HUES6 (cell line): ENCODE measurements at regions not wholly inside any gene's neighbourhood (a gene's known extent, or its start where the extent isn't known, plus 50 kb on each side); places are given as distances from the start of the nearest gene placed in this dataset.

Source experiments
- H3K27ac ChIP-seq: 2 replicates; pipeline ENCODE4 v1.7.0; 2013; ENCODE audit warnings: low read depth, mild to moderate bottlenecking, low read length, inconsistent platforms
- H3K27me3 ChIP-seq: 2 replicates; pipeline ENCODE4 v1.6.1; 2013; ENCODE audit warnings: low read length; ENCODE audit not compliant: control insufficient read depth, insufficient read depth
- H3K36me3 ChIP-seq: 2 replicates; pipeline ENCODE4 v1.6.1; 2013; ENCODE audit warnings: low read length; ENCODE audit not compliant: control insufficient read depth, insufficient read depth
- H3K4me1 ChIP-seq: 2 replicates; pipeline ENCODE4 v1.6.1; 2013; ENCODE audit warnings: low read length; ENCODE audit not compliant: control insufficient read depth, insufficient read depth
- H3K4me3 ChIP-seq: 2 replicates; pipeline ENCODE4 v1.5.1; 2013; ENCODE audit warnings: low read depth, low read length
- H3K9ac ChIP-seq: one replicate; pipeline ENCODE4 v1.6.1; 2013; ENCODE audit warnings: mild to moderate bottlenecking, low read length
- H3K9me3 ChIP-seq: 2 replicates; pipeline ENCODE4 v1.6.1; 2013; ENCODE audit warnings: low read depth, low read length; ENCODE audit not compliant: control insufficient read depth, insufficient read depth

DNA sequence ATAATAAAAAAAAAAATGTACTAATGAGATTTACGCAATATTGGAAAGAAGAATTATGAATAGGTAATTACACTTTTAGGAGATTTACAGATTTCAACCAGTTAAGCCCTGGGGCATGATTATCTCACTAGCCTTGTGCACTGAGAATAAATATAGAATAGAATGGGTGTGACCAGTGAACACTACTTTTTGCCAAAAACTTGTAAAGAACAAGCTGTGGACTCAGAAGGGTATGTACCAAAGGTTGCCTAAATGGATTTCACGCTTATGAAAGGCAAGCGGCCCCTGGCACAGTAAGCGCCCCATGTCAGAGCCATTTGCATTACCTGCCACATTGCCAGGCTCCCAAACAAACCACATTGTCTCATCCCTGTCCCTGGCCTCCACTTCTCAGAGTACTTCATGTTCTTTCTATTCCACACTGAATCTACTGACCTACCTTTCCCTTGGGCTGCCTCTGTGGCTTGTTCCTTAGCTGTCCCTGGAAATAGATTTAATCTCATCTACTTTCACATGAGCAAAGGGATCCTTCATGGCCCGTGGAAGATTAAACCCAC lies 170.6 kb upstream of the DIO2 start:
- Histone ChIP-seq H3K36me3 (no peaks in the 10 kb centered on the region), H3K9me3 (no peaks in the 10 kb centered on the region), H3K27ac (no peak overlapping the region), H3K4me1 (no peaks in the 10 kb centered on the region), H3K4me3 (no peak overlapping the region), H3K9ac (no peak overlapping the region), H3K27me3 (no peaks in the 10 kb centered on the region)

DNA sequence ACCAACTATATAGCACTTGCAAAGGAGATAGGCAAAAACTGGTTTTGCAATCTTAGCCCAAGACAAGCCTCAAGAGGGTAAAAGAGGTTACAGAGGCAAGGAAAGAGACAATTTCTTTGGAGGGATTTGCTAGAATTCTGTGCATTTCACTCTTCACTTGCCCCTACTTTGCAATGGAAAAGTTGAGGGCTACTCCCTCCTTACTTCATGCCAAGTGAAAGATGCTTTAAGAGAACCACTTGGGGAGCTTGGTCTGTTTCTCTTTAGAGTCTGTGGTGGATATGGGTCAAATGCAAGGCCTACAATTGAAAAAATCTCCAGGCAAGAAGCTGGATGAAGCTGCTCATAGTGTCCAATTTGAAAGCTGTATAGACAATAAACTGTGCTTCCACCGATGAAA lies 167.7 kb upstream of the DIO2 start:
- no peak overlapping the region for H3K4me3 ChIP-seq
- no peaks in the 10 kb centered on the region for H3K27me3 ChIP-seq
- no peaks in the 10 kb centered on the region for H3K4me1 ChIP-seq
- no peak overlapping the region for H3K27ac ChIP-seq
- no peaks in the 10 kb centered on the region for H3K36me3 ChIP-seq
- no peaks in the 10 kb centered on the region for H3K9me3 ChIP-seq
- no peak overlapping the region for H3K9ac ChIP-seq

- H3K4me1 ChIP-seq: no peaks in the 10 kb centered on the region
- H3K27me3 ChIP-seq: no peaks in the 10 kb centered on the region
- H3K4me3 ChIP-seq: no peak overlapping the region
- no peak overlapping the region for H3K9ac ChIP-seq
- no peak overlapping the region for H3K27ac ChIP-seq
- no peaks in the 10 kb centered on the region for H3K36me3 ChIP-seq
- no peaks in the 10 kb centered on the region for H3K9me3 ChIP-seq
Measured at GRCh38 chr14:80378084-80378690, 166.9 kb upstream of the DIO2 start.

DNA sequence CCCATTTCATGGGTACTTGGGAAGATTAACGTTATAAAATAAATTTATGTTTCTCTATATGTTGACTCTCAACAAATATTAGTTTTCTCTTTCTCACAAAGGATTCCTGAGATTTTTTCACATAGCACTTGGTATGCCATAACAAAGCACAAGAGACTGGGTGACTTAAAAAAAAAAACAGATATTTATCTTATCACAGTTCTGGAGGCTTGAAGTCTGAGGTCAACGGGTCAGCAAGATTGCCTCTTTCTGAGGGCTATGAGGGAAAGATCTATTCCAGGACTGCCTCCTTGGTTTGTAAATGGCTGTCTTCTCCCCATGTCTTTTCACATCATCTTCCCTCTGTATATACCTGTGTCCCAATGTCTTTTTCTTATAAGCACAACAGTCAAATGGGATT lies 153.5 kb upstream of the DIO2 start:
- Histone ChIP-seq H3K9me3 (no peaks in the 10 kb centered on the region), H3K4me3 (no peak overlapping the region), H3K36me3 (no peaks in the 10 kb centered on the region), H3K9ac (no peak overlapping the region), H3K27me3 (no peaks in the 10 kb centered on the region), H3K4me1 (no peaks in the 10 kb centered on the region), H3K27ac (no peak overlapping the region)

- no peaks in the 10 kb centered on the region for H3K4me1 ChIP-seq
- H3K9ac ChIP-seq: no peak overlapping the region
- no peaks in the 10 kb centered on the region for H3K36me3 ChIP-seq
- no peaks in the 10 kb centered on the region for H3K9me3 ChIP-seq
- no peak overlapping the region for H3K27ac ChIP-seq
- no peak overlapping the region for H3K4me3 ChIP-seq
- H3K27me3 ChIP-seq: no peaks in the 10 kb centered on the region
Measured at GRCh38 chr14:80364274-80364673, 153.0 kb upstream of the DIO2 start.

DNA sequence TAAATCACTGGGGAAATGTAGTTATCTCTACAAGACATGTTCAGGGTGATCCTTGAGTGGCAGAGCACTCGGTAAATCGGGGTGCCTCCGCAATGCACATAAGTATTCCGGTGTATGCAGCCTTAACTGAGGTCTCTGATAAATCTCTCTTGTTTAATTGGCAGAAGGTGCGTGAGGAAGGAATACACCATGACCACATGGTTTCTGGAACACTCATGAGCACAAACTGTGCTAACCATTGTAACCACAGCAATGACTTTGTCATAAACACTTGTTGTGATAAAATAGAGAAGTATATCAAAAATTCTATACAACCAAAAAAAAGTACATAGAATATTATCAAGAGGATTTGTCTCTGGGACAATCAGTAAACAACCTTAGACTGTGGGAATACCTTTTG lies 146.8 kb upstream of the DIO2 start:
- no peak overlapping the region for H3K27ac ChIP-seq
- no peaks in the 10 kb centered on the region for H3K9me3 ChIP-seq
- no peak overlapping the region for H3K4me3 ChIP-seq
- H3K9ac ChIP-seq: no peak overlapping the region
- H3K4me1 ChIP-seq: no peaks in the 10 kb centered on the region
- no peaks in the 10 kb centered on the region for H3K27me3 ChIP-seq
- H3K36me3 ChIP-seq: no peaks in the 10 kb centered on the region

DNA sequence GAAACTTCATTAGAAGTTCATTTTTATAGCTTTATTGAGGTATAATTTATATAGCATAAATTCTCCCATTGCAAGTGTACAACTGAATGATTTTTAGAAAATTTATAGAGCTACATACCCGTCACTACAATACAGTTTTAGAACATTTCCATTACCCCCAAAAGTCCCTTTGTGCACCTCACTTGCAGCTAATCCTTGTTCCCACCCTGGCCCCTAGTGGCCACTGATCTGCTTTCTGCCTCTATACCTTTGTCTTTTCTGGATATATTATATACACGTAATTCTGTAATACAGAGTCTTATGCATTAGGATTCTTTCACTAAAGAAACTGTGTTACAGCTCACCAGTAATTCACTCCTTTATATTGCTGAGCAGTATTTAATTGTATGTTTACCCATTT lies 145.1 kb upstream of the DIO2 start:
- Histone ChIP-seq H3K4me1 (no peaks in the 10 kb centered on the region), H3K27me3 (no peaks in the 10 kb centered on the region), H3K4me3 (no peak overlapping the region), H3K9ac (no peak overlapping the region), H3K9me3 (no peaks in the 10 kb centered on the region), H3K36me3 (no peaks in the 10 kb centered on the region), H3K27ac (no peak overlapping the region)

DNA sequence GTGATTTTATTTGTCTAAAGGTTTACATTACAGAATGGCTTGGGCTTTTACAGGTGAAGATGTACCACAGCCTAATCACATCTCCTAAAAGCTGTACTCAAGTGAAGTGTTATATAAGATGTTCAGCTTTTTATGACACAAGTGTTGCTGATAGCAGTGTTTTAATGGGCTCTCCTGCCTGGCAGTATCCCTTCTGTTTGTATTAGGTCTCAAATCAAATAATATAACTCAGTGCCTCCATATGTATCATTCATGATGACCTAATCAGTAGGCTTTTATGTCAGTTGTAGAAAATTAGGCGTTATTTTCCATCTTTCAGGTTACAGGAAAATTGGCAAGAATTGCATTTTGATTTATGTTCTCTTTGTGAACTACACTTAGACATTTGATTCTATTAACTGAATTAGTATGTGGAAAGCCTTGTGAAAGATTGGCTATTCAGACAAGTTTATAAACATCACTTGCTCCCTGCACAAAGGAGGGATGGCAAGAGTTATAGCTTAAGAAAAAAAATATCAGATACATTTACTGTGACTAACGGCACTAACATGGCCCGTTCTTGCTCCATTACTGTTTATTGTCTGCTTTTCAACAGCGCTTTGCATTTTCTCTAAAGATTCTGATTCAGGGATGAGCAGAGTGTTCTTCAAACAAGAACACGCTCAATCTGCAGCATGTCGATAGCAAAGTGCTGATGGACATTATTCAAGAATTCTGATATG lies 143.7 kb upstream of the DIO2 start:
- Histone ChIP-seq H3K27me3 (no peaks in the 10 kb centered on the region), H3K4me1 (no peaks in the 10 kb centered on the region), H3K36me3 (no peaks in the 10 kb centered on the region), H3K27ac (no peak overlapping the region), H3K4me3 (no peak overlapping the region), H3K9ac (no peak overlapping the region), H3K9me3 (no peaks in the 10 kb centered on the region)

GRCh38 chr14:80352471-80352870 lies 141.2 kb upstream of the DIO2 start:
- Histone ChIP-seq H3K27me3 (no peaks in the 10 kb centered on the region), H3K27ac (no peak overlapping the region), H3K9me3 (no peaks in the 10 kb centered on the region), H3K4me3 (no peak overlapping the region), H3K4me1 (no peaks in the 10 kb centered on the region), H3K9ac (no peak overlapping the region), H3K36me3 (no peaks in the 10 kb centered on the region)

DNA sequence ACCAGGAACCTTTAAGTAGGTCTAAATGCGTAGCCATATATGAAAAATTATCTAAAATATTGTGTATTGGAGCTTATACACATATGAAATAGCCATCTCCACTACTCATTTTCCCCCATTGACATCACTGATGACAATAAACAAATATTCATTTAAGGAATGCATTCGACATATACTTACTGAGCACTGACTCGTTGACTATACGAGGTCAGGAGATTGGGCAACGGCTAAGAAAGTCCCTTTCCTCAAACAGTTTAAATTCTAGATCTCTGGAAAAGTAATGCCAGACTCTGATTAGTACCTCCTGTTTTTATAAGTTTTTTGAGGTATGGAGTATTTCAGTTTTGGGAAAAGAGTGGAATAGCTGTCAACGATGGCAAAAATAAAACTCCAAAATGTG lies 139.4 kb upstream of the DIO2 start:
- no peak overlapping the region for H3K9ac ChIP-seq
- H3K9me3 ChIP-seq: no peaks in the 10 kb centered on the region
- no peaks in the 10 kb centered on the region for H3K36me3 ChIP-seq
- no peaks in the 10 kb centered on the region for H3K27me3 ChIP-seq
- no peaks in the 10 kb centered on the region for H3K4me1 ChIP-seq
- H3K27ac ChIP-seq: no peak overlapping the region
- H3K4me3 ChIP-seq: no peak overlapping the region

DNA sequence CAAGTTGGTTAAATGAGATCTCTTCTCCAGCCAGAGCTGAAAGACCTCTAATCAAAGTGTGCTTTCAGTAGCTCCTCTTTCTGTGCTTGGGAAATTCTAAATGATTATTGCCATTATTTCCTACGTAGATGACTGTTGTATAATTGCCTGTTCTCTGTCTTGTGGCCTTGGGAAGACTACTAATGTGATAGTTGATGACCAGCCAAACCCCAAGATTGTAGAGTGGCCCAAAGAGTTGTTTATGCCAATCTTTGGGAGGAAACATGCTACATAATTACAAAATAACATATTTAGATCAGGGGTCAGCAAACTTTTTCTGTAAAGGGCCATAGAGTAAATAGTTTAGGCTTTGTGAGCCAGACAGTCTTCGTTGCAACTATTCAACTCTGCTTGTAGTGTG lies 135.1 kb upstream of the DIO2 start:
- no peak overlapping the region for H3K4me3 ChIP-seq
- no peaks in the 10 kb centered on the region for H3K36me3 ChIP-seq
- H3K9me3 ChIP-seq: no peaks in the 10 kb centered on the region
- H3K27ac ChIP-seq: no peak overlapping the region
- no peak overlapping the region for H3K9ac ChIP-seq
- H3K4me1 ChIP-seq: no peaks in the 10 kb centered on the region
- H3K27me3 ChIP-seq: no peaks in the 10 kb centered on the region
